ENCODE measurements at regions not wholly inside any gene's neighbourhood (a gene's known extent, or its start where the extent isn't known, plus 50 kb on each side); places are given as distances from the start of the nearest gene placed in this dataset.
"Not testable (repeated sequence)": the region's sequence is repeated elsewhere in the genome, so short reads cannot be mapped to it uniquely, and the experiment has no call there.

- DNase-seq, result no peak
Measured at GRCh38 chr22:25281675-25282345, 62.4 kb downstream of the CRYBB2 start.

- DNase-seq, result no peak
Measured at GRCh38 chr22:25282346-25282670, 62.9 kb downstream of the CRYBB2 start.

GRCh38 chr22:25282671-25283561 is 63.5 kb downstream of the CRYBB2 start:
- DNase-seq, result no peak

- not testable (repeated sequence) for DNase-seq
Measured at GRCh38 chr22:25288481-25288880, 69.0 kb downstream of the CRYBB2 start.

GRCh38 chr22:25301912-25302311 is 82.5 kb downstream of the CRYBB2 start:
- DNase-seq, result not testable (repeated sequence)

- DNase-seq, result not testable (repeated sequence)
Measured at GRCh38 chr22:25309586-25309985, 90.1 kb downstream of the CRYBB2 start.

- not testable (repeated sequence) for DNase-seq
Measured at GRCh38 chr22:25311924-25312323, 92.5 kb downstream of the CRYBB2 start.

- no peak for DNase-seq
Measured at GRCh38 chr22:25318081-25318823, 98.8 kb downstream of the CRYBB2 start.

- DNase-seq, result no peak
Measured at GRCh38 chr22:25327018-25327755, 107.7 kb downstream of the CRYBB2 start.

- DNase-seq, result no peak
Measured at GRCh38 chr22:25331050-25331449, 111.6 kb downstream of the CRYBB2 start.

GRCh38 chr22:25331911-25332310 is 112.5 kb downstream of the CRYBB2 start:
- not testable (repeated sequence) for DNase-seq

- no peak for DNase-seq
Measured at GRCh38 chr22:25332386-25332785, 112.9 kb downstream of the CRYBB2 start.

- no peak for DNase-seq
Measured at GRCh38 chr22:25334162-25334490, 114.7 kb downstream of the CRYBB2 start.

- DNase-seq, result not testable (repeated sequence)
Measured at GRCh38 chr22:25334631-25335030, 115.2 kb downstream of the CRYBB2 start.

GRCh38 chr22:25335276-25335675 is 115.8 kb downstream of the CRYBB2 start:
- DNase-seq, result not testable (repeated sequence)

- DNase-seq, result not testable (repeated sequence)
Measured at GRCh38 chr22:25340536-25340935, 121.1 kb downstream of the CRYBB2 start.

- not testable (repeated sequence) for DNase-seq
Measured at GRCh38 chr22:25344366-25344765, 124.9 kb downstream of the CRYBB2 start.

- DNase-seq, result no peak
Measured at GRCh38 chr22:25346859-25347751, 127.7 kb downstream of the CRYBB2 start.

- no peak for DNase-seq
Measured at GRCh38 chr22:25347752-25348102, 128.3 kb downstream of the CRYBB2 start.

- no peak for DNase-seq
Measured at GRCh38 chr22:25348391-25348790, 129.0 kb downstream of the CRYBB2 start.

GRCh38 chr22:25348996-25349395 is 129.6 kb downstream of the CRYBB2 start:
- not testable (repeated sequence) for DNase-seq

GRCh38 chr22:25350551-25350971 is 131.1 kb downstream of the CRYBB2 start:
- DNase-seq, result no peak
